LNCAP (cell line): ENCODE measurements at regions not wholly inside any gene's neighbourhood (a gene's known extent, or its start where the extent isn't known, plus 50 kb on each side); places are given as distances from the start of the nearest gene placed in this dataset.

Experiments used
- TF ChIP-seq, protein P1 (sequence below): fragments of 450-650 bp; IDR thresholded peaks from 2 replicates; pipeline ENCODE4 v1.5.1; 2017; ENCODE audit warnings: mild to moderate bottlenecking

DNA sequence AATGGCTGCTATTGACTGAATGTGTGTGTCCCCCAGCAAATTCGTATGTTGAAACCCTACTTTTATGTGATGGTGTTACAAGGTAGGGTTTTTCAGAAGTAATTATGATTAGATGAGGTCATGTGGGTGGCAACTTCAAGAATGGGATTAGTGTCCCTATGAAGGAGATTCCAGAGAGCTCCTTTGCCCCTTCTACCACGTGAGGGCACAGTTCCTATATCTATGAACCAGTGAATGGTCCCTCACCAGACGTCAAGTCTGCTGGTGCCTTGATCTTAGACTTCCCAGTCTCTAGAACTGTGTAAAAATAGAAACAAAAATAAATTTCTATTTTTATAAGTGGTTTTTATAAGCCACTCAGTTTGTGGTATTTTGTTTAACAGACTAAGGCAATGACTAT is 1137.6 kb upstream of the IGFBP7 start:
- TF ChIP-seq, protein P1, sequence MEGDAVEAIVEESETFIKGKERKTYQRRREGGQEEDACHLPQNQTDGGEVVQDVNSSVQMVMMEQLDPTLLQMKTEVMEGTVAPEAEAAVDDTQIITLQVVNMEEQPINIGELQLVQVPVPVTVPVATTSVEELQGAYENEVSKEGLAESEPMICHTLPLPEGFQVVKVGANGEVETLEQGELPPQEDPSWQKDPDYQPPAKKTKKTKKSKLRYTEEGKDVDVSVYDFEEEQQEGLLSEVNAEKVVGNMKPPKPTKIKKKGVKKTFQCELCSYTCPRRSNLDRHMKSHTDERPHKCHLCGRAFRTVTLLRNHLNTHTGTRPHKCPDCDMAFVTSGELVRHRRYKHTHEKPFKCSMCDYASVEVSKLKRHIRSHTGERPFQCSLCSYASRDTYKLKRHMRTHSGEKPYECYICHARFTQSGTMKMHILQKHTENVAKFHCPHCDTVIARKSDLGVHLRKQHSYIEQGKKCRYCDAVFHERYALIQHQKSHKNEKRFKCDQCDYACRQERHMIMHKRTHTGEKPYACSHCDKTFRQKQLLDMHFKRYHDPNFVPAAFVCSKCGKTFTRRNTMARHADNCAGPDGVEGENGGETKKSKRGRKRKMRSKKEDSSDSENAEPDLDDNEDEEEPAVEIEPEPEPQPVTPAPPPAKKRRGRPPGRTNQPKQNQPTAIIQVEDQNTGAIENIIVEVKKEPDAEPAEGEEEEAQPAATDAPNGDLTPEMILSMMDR: peak; percentile 55

DNA sequence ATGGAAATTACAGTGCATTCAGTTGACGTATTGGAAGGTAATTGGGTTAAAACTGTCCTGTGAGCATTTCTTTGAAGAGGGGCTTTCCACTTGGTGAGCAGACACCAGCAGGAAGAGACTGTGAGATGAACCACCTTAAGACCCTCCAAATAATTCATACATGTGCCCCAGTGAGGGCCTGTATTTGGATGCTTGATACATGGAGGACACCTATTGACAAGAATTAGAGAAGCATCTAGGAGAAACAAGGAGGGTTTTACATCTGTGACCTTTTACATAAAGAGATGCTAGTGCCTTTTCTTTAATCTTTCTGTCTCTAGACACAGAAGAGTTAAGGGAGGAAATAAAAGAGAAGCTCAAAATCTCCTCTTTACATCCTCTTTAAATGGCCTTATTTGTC is 1115.3 kb upstream of the IGFBP7 start:
- TF ChIP-seq, protein P1: peak; percentile 10; the same call in 1 of the 2 replicates

DNA sequence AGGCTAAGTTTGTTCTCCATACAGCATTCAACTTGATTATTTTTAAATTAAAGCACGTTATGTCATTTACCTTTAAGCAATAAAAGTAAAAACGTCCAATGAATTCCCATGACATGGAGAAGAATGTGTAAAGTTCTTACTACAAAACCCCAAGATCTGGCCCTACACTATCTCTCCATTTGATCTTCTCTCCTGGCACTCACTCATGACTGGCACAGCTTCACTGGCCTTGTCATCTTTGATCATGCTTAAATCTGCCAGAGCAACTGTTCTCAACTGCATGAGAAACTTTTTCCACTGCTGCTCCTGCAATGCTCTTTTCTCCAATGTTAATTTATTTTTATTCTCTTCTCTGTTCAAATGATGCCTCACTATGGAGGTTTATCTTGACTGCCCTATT is 1109.0 kb upstream of the IGFBP7 start:
- TF ChIP-seq, protein P1: no peak

DNA sequence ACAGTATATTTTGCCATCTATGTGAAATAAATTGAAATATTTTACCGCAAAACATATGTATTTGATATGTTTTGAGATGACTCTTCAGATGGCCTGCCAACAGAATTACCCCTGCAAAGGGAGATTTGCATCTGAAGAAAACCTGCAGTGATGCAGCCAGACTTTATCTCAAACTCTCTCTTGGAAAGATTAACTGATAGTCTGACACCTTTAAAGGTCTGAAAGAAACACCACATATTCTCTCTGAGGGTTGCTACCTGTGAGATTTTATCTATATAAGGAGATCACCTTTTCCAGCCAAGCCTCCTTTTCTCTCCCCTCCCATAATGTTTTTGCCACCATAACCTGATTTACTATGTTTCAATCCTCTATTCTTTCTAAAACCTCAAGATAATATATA is 1106.3 kb upstream of the IGFBP7 start:
- TF ChIP-seq, protein P1: no peak

DNA sequence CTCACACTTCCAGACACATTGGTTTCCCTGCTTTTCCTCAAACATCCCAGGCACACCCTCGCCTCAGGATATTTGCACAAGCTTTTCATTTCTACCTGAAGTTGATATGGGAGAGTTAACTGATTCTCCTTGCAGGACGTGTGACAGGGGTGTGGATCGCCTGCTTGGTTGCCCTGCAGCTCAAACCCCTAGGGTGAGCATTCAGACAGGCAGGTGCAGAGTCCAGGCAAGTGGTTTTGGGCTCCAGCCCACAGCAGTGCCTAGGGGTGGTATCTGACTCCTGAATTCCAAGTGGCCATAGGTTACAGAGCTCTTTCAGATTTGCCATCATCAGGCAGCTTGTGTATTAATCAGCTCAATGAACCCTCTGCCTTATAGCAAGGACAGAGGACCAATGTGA is 1104.2 kb upstream of the IGFBP7 start:
- TF ChIP-seq, protein P1: no peak

DNA sequence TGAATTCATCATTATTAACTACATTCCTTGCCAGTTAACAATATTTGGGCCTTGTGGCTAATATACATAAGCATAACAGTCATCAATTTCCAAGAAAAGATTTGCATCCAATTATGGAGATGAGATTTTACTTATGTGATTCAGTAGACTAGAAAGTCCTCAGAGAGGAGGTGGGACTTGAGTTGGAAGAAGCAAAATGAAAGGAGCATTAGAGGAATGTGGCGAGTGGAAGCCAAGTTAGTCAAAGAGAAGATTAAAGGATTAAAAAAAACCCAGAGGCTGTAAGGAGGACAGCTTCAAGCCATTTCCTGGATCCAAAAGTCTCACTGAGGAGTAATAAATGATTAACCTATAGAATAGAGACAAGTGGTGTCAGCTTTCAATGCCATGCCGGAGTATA is 1099.4 kb upstream of the IGFBP7 start:
- TF ChIP-seq, protein P1: no peak

DNA sequence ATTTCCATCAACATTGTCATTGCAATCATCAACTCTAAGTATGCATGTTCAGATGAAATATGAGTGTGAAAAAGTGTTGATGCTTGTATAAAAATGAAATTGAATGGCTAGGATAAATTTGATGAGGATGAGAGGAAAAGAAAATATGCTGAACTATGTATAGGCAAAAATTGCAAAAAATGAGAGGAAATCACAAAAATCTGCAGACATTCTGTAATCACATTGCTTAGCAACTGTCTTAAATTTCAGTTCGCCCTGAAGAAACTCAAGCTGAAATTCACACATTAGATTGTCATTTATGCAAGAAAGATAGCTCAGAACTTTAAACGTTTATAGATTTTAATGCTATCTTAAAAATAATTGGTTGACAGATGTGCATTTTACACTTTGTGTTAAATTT is 1098.8 kb upstream of the IGFBP7 start:
- TF ChIP-seq, protein P1: no peak
